Parathyroid adenoma (tissue), 2 donors: ENCODE measurements at regions not wholly inside any gene's neighbourhood (a gene's known extent, or its start where the extent isn't known, plus 50 kb on each side); places are given as distances from the start of the nearest gene placed in this dataset.

Experiments
- H2AFZ ChIP-seq: fragments of 300-600 bp; sonication (generic); one replicate; pipeline ENCODE4 v1.7.0; 2017; ENCODE audit warnings: antibody characterized with exemption, mild to moderate bottlenecking
- H3K27ac ChIP-seq: fragments of 300-600 bp; sonication (generic); one replicate; pipeline ENCODE4 v1.7.0; 2017
- H3K27me3 ChIP-seq: fragments of 300-600 bp; sonication (generic); one replicate; pipeline ENCODE4 v1.7.0; 2017; ENCODE audit warnings: low read length; ENCODE audit not compliant: control insufficient read depth, insufficient read depth
- H3K36me3 ChIP-seq: fragments of 300-600 bp; sonication (generic); one replicate; pipeline ENCODE4 v1.7.0; 2017; ENCODE audit warnings: low read length; ENCODE audit not compliant: control insufficient read depth, insufficient read depth
- H3K4me1 ChIP-seq: fragments of 300-600 bp; sonication (generic); one replicate; pipeline ENCODE4 v1.7.0; 2017; ENCODE audit warnings: control low read depth
- H3K4me2 ChIP-seq: fragments of 300-600 bp; sonication (generic); one replicate; pipeline ENCODE4 v1.7.0; 2017; ENCODE audit warnings: low read length
- H3K4me3 ChIP-seq: fragments of 300-600 bp; sonication (generic); one replicate; pipeline ENCODE4 v1.7.0; 2017; ENCODE audit warnings: low read depth, low read length
- H3K79me2 ChIP-seq: fragments of 300-600 bp; sonication (generic); one replicate; pipeline ENCODE4 v1.7.0; 2017; ENCODE audit warnings: control low read depth
- H3K9ac ChIP-seq: fragments of 300-600 bp; sonication (generic); one replicate; pipeline ENCODE4 v1.7.0; 2017; ENCODE audit warnings: mild to moderate bottlenecking
- H3K9me3 ChIP-seq: fragments of 300-600 bp; sonication (generic); one replicate; pipeline ENCODE4 v1.7.0; 2017; ENCODE audit warnings: low read length; ENCODE audit not compliant: control insufficient read depth
- CTCF ChIP-seq: fragments of 300-600 bp; sonication (generic); IDR thresholded peaks from one replicate; pipeline ENCODE4 v1.7.0; 2017; ENCODE audit warnings: antibody characterized with exemption, mild to moderate bottlenecking
- donor health status: primary hyperparathyroidism.

- no peaks in the 10 kb centered on the region for H3K36me3 ChIP-seq
- H3K27me3 ChIP-seq, result no peaks in the 10 kb centered on the region
- H2AFZ ChIP-seq, result peak overlapping the region; percentile 96
- no peak for TF ChIP-seq CTCF
- H3K9ac ChIP-seq, result no peak overlapping the region
- peak overlapping the region; percentile 46 for H3K4me3 ChIP-seq
- H3K79me2 ChIP-seq, result no peaks in the 10 kb centered on the region
- peak overlapping the region; percentile 89 for H3K4me2 ChIP-seq
- H3K4me1 ChIP-seq, result no peaks in the 10 kb centered on the region
- peak overlapping the region; percentile 80 for H3K27ac ChIP-seq
- no peaks in the 10 kb centered on the region for H3K9me3 ChIP-seq
Observed at GRCh38 chr6:7052443-7053011, 55.2 kb upstream of the RREB1 start.

GRCh38 chr6:7053125-7053774, 54.5 kb upstream of the RREB1 start:
- Histone ChIP-seq H3K4me3 (peak overlapping the region; percentile 46), H3K79me2 (no peaks in the 10 kb centered on the region), H3K36me3 (no peaks in the 10 kb centered on the region), H3K4me1 (peaks cover under 1% of the 10 kb centered on the region), H3K4me2 (peak overlapping the region; percentile 89), H3K9ac (no peak overlapping the region), H3K9me3 (no peaks in the 10 kb centered on the region), H3K27ac (peak overlapping the region; percentile 80), H2AFZ (peak overlapping the region; percentile 96), H3K27me3 (no peaks in the 10 kb centered on the region)
- no peak for TF ChIP-seq CTCF
